Bronchial epithelial cell (primary cell): ENCODE measurements at regions not wholly inside any gene's neighbourhood (a gene's known extent, or its start where the extent isn't known, plus 50 kb on each side); places are given as distances from the start of the nearest gene placed in this dataset.

Experiments used
- DNase-seq: peaks from one replicate; pipeline ENCODE4 v3.0.0-alpha.2; 2010; ENCODE audit warnings: low read depth
- FAIRE-seq: peaks from 2 replicates; lab custom pipeline; 2011; peaks lifted over from hg19 to GRCh38; lab: Jason Lieb, UNC
- H3K27me3 ChIP-seq: 2 replicates; pipeline ENCODE4 v1.5.1; 2011; ENCODE audit warnings: low read length; ENCODE audit not compliant: control insufficient read depth, insufficient read depth
- H3K36me3 ChIP-seq: 2 replicates; pipeline ENCODE4 v1.5.1; 2011; ENCODE audit warnings: low read length; ENCODE audit not compliant: control insufficient read depth, insufficient read depth
- H3K4me3 ChIP-seq: 2 replicates; pipeline ENCODE4 v1.5.1; 2011; ENCODE audit warnings: mild to moderate bottlenecking, low read depth, low read length, control low read depth
- CTCF ChIP-seq: IDR thresholded peaks from 2 replicates; pipeline ENCODE4 v1.5.1; 2011; ENCODE audit warnings: mild to moderate bottlenecking, moderate library complexity, low read length, control low read depth, inconsistent platforms; ENCODE audit not compliant: insufficient read depth, severe bottlenecking

- H3K36me3 ChIP-seq: no peaks in the 10 kb centered on the region
- FAIRE-seq (no peak), DNase-seq (no peak)
- H3K27me3 ChIP-seq: no peaks in the 10 kb centered on the region
- TF ChIP-seq CTCF: no peak
- H3K4me3 ChIP-seq: no peak overlapping the region
These were observed 93.8 kb upstream of the CACNA1A start for GRCh38 chr19:13600091-13600490.

- H3K27me3 ChIP-seq: no peaks in the 10 kb centered on the region
- DNase-seq (no peak), FAIRE-seq (no peak)
- TF ChIP-seq CTCF: no peak
- H3K4me3 ChIP-seq: no peak overlapping the region
- H3K36me3 ChIP-seq: no peaks in the 10 kb centered on the region
These were observed 93.4 kb upstream of the CACNA1A start for GRCh38 chr19:13599681-13600080.

- H3K4me3 ChIP-seq: no peak overlapping the region
- FAIRE-seq (no peak), DNase-seq (no peak)
- no peak for TF ChIP-seq CTCF
- H3K36me3 ChIP-seq: no peaks in the 10 kb centered on the region
- H3K27me3 ChIP-seq: no peaks in the 10 kb centered on the region
These were observed 91.8 kb upstream of the CACNA1A start for GRCh38 chr19:13598098-13598497.

- Histone ChIP-seq H3K4me3 (no peak overlapping the region), H3K36me3 (no peaks in the 10 kb centered on the region), H3K27me3 (no peaks in the 10 kb centered on the region)
- DNase-seq (peak; percentile 53), FAIRE-seq (peak; percentile 70)
- TF ChIP-seq CTCF: peak; percentile 78
These were observed 91.4 kb upstream of the CACNA1A start for GRCh38 chr19:13597640-13598039.

- no peaks in the 10 kb centered on the region for H3K27me3 ChIP-seq
- peak; percentile 8 for DNase-seq
- H3K36me3 ChIP-seq: no peaks in the 10 kb centered on the region
- TF ChIP-seq CTCF: peak; percentile 96
- FAIRE-seq: no peak
- H3K4me3 ChIP-seq: no peak overlapping the region
These were observed 82.9 kb upstream of the CACNA1A start for GRCh38 chr19:13588957-13589833.
